VCaP (cell line): ENCODE measurements at regions not wholly inside any gene's neighbourhood (a gene's known extent, or its start where the extent isn't known, plus 50 kb on each side); places are given as distances from the start of the nearest gene placed in this dataset.
"Not testable (repeated sequence)": the region's sequence is repeated elsewhere in the genome, so short reads cannot be mapped to it uniquely, and the experiment has no call there.

Experiments
- H3K27ac ChIP-seq: fragments of 450-650 bp; 2 replicates; pipeline ENCODE4 v1.5.1; 2017
- TF ChIP-seq, protein P1 (sequence below): fragments of 450-650 bp; conservative IDR thresholded peaks from 2 replicates; pipeline ENCODE4 v1.5.1; 2017; ENCODE audit warnings: mild to moderate bottlenecking, moderate library complexity

DNA sequence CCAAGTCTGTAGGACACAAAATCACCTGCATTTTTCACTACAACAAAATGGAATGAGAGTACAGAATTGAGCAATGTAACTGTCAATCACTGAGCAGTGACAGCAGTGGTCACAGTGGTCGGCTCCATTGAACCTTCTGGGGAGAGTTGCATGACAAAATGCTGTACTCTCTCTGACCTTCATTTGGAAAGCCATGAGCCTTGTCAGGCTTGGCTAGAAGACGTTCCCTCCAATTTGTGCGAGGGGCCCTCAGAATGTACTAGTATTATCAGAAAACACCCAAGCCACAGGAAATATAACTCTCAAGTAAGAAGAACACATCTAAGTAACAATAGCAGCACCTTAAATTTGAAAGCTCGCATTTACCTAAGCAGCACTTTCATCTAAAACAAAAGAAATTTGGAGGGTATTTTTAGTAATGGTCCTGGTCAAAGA, 425.6 kb upstream of the MEF2C start:
- no peak overlapping the region for H3K27ac ChIP-seq
- TF ChIP-seq, protein P1, sequence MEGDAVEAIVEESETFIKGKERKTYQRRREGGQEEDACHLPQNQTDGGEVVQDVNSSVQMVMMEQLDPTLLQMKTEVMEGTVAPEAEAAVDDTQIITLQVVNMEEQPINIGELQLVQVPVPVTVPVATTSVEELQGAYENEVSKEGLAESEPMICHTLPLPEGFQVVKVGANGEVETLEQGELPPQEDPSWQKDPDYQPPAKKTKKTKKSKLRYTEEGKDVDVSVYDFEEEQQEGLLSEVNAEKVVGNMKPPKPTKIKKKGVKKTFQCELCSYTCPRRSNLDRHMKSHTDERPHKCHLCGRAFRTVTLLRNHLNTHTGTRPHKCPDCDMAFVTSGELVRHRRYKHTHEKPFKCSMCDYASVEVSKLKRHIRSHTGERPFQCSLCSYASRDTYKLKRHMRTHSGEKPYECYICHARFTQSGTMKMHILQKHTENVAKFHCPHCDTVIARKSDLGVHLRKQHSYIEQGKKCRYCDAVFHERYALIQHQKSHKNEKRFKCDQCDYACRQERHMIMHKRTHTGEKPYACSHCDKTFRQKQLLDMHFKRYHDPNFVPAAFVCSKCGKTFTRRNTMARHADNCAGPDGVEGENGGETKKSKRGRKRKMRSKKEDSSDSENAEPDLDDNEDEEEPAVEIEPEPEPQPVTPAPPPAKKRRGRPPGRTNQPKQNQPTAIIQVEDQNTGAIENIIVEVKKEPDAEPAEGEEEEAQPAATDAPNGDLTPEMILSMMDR = no peak

DNA sequence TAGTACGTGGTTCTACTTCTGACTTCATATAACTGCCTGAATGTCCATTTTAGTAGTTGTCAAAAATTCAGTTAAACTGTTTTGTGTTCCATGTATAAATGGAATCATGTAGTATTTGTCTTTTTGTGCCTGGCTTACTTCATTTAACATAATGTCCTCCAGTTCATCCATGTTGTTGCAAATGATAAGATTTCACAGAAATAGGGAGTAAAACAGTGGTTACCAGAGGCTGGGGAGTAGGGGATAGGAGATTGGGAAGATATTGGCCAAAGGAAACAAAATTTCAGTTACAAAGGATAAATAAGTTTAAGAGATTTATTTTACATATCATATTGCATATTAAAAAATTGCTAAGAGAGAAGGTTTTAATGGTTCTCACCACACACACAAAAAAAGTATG, 425.0 kb upstream of the MEF2C start:
- H3K27ac ChIP-seq = no peak overlapping the region

GRCh38 chr5:89307141-89307540, 424.2 kb upstream of the MEF2C start:
- H3K27ac ChIP-seq = not testable (repeated sequence)

More for the DNA sequence above, 425.0 kb upstream of the MEF2C start:
- TF ChIP-seq, protein P1 = no peak

GRCh38 chr5:89303033-89303480, 420.1 kb upstream of the MEF2C start:
- TF ChIP-seq, protein P1 = no peak
- no peak overlapping the region for H3K27ac ChIP-seq

GRCh38 chr5:89302102-89302891, 419.3 kb upstream of the MEF2C start:
- no peak overlapping the region for H3K27ac ChIP-seq
- TF ChIP-seq, protein P1 = no peak

GRCh38 chr5:89301321-89302025, 418.5 kb upstream of the MEF2C start:
- no peak overlapping the region for H3K27ac ChIP-seq
- TF ChIP-seq, protein P1 = no peak

GRCh38 chr5:89300426-89300970, 417.5 kb upstream of the MEF2C start:
- TF ChIP-seq, protein P1 = no peak
- no peak overlapping the region for H3K27ac ChIP-seq
